Femur (tissue), 1 donor: ENCODE measurements at regions not wholly inside any gene's neighbourhood (a gene's known extent, or its start where the extent isn't known, plus 50 kb on each side); places are given as distances from the start of the nearest gene placed in this dataset.

Experiments used
- DNase-seq: peaks from one replicate; pipeline ENCODE4 v3.0.0-alpha.2; 2017

DNA sequence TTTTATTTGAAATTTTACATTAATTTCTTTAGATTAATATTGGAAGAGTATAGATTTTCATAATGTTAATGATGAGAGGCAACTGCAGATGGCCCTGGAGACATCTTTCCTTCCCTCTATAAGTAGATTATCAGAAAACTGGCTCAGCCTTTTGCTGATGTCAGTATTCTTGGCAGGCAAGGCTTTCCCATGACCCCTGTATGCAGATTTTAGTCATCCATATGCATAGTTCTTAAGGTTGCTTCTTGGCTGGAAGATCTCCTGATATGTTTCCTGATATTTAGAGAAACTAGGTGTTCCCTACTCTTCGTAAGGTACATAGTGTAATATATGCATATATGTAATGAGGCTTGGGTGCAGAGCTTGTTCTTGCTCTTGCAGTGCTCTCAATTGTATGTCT, 911.4 kb downstream of the EPHA3 start:
- no peak for DNase-seq

DNA sequence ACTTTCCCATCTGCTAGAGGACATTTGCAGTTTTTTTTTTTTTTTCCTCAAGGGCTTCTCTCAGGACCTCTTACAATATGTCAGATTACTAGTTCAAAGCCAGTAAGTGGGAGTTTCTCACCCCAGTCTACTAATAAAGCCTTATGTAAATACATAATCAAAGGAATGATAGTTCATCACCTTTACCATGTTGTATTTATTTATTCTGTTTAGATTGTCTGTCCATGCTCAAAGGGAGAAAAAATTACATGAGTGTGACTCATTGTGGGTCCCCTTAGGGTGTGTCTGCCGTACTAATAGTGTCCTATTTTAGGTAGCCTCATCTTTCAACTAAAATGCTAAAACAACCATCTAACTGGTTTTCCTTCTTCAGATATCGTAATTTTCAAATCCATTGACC, 917.6 kb downstream of the EPHA3 start:
- DNase-seq: no peak

DNA sequence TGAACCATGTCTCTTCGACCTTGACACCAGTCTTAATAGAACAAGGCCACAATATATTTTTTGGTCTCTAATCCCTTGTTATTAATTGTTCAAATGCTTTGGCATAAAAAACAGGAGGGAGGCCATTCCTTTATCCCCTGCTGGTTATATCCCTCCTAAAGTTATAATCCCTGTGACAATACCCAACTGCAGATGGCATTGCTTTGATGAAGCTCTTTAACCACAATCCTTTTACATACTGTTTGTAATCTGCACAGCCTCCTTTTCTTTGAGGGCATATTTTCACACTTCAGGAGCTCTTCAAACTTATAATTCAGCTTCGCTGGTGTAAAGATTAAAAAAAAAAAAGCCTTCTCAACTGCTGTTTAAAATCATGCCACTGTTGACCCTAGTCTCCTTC, 919.0 kb downstream of the EPHA3 start:
- no peak for DNase-seq

DNA sequence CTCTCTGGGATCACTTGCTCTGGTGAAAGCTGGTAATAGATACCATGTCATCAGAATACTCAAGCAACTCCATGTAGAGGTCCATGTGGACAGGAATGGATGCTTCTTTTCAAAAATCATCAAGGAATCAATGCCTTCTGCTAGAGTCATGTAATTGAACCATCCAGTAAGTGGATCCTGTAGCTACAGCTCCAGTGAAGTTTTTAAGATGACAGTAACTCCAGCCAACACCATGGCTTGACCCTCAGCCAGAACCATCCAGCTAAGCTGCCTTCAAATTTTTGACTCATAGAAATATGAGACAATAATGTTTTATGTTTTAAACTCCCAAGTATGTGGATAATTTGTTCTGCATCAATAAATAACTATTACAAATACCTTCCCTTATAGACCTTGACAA, 923.7 kb downstream of the EPHA3 start:
- DNase-seq: no peak

DNA sequence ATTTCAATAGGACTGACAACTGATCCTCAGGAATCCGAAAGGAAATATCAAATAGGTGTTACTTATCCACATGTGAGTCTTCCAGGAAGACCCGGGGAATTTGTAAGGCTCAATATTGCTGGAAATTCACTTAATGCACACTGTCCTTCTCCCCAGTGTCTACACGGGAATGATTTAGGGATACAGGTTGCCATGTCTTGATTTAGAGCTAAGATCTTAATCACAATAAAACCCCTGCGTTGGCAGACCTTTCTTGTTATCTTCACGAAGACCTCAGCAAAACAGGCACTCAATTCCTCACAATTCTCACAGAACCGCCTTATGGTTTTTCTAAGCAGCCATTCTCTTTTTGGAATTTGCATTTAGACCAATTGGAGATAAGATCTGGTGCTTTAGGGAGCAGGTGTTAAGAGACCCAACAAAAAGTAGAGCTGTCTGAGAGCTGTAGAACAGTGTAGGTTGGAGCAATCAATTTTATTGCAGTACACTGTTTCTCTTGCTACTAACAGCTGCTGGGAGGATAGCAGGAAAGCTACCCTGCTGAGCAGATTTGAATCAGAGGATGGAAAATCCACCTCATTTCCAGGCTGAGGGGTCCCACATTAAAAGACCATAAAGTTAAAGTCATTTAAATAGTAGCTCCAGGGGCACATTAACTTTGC, 925.7 kb downstream of the EPHA3 start:
- DNase-seq: no peak

DNA sequence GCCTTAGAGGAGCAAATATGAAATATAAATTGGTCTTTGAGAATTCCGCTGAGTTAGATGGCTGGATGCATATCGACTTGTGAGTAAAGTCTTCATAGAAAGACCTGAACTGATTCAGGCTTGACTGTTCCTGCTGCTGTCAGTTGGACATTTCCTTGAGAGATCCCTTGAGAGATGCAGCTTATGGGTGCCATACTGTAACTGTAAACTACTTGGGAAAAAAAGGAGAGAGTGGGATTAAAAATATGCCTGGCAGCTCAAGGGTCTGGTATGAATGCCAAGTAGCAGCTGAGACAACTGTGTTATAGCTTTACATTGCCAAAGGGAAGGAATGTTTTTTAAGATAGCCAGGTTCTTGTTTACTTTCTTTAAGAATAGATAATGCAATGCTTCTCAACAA, 926.6 kb downstream of the EPHA3 start:
- DNase-seq: no peak

DNA sequence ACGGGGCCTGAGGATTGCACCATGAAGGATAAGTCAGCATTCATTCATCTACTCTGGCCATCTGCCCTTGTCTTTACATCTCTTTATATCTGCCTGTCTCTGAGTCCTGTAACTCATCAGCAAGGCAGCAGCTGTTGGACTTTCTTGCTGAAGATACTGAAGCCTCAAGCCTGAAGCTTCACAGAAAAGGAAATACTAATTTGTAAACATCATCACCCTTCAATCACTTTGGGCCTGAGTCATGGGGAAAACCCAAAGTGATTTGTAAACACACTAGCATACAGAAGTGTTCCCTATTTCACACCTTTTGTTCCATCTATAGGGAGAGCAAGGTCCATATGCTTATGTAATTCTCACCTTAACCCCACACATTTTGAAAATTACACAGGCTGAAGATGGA, 928.2 kb downstream of the EPHA3 start:
- no peak for DNase-seq

DNA sequence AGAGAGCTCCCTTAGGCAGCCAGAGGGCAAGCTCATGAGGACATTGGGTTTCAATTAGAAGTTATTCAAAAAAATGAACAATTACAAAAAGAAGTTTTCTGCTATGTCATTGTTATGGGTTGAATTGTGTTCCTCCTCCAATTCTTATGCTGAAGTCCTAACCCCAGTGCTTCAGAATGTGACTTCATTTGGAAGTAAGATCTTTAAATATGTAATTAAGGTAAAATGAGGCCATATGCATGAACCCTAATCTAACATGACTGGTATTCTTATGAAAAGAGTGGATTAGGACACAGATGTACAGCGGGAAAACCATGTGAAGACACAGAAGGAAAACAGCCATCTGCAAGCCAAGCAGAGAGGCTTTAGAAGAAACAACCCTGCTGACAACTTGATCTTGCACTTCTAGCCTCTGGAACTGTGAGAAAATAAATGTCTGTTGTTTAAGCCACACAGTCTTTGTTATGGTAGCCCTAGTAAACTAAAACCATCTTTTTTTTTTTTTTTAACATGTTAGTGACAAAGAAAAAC, 929.6 kb downstream of the EPHA3 start:
- DNase-seq: no peak

DNA sequence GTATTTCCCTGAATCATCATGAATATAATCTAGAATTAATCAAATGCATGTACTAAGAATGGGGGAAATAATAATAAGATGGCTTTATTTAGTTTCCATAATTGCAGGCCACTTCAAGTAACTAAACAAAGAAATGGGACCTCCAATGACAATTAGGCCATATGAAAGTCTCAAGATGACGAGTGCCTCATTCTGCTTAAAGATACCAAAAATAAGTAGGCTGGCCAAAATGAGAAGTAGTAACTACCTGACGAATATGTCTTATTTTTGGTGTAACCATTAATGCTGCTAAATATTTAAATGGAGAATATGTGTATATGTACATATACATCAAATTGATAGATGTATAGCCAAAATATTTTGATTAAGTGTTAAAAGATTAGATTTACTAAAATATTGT, 932.6 kb downstream of the EPHA3 start:
- DNase-seq: no peak

DNA sequence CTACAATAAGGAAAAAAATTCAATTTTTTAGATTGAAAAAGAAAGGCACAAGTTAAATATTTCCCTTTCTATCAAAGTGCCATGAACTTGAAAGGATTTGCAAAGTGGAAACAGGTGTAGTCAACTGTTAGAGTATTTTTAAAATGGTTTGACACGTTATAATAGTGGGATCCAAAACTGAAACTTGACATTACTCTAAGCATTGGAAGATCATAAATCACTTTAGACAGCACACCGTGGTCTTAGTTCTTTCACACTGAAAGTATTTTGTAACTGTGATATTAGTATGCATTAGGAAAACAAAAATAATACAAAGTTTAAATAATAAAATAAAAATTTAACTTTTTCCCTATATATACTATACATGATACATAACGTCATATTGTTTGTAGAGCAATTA, 933.1 kb downstream of the EPHA3 start:
- no peak for DNase-seq

DNA sequence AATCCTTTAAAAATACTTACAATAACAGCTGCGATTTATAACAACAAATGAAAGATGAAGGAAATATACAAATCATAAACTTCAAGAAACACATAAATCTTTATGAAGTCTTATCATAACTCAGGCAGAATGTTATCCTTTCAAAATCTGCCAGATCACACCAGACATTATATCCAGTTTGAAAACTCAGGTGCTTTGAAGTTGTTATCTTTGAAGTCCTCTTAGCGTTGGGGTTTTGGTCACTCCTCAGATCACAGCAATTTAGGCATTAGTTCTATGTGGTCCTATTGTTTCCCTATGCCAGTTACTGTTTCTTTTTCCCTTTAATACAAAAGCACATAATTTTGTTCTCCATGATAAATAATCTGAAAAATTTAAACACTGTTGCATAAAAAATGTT, 934.6 kb downstream of the EPHA3 start:
- DNase-seq: no peak

DNA sequence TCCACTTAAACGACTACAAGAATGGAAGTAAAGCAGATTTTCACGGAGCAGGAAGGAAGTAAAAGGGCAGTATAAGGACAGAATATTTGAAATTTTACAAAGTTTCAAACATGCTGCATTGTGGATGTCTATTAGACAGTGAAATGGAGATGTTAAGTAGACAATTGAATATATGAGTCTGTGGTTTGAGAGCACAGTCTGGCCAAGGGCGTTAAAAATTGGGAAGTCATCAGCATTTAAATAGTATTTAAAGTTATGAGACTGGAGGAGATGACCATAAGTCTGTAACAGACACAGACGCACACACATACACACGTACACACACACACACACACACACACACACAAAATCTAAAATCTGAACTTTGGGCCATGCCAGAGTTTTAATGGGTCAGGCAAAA, 935.9 kb downstream of the EPHA3 start:
- no peak for DNase-seq

DNA sequence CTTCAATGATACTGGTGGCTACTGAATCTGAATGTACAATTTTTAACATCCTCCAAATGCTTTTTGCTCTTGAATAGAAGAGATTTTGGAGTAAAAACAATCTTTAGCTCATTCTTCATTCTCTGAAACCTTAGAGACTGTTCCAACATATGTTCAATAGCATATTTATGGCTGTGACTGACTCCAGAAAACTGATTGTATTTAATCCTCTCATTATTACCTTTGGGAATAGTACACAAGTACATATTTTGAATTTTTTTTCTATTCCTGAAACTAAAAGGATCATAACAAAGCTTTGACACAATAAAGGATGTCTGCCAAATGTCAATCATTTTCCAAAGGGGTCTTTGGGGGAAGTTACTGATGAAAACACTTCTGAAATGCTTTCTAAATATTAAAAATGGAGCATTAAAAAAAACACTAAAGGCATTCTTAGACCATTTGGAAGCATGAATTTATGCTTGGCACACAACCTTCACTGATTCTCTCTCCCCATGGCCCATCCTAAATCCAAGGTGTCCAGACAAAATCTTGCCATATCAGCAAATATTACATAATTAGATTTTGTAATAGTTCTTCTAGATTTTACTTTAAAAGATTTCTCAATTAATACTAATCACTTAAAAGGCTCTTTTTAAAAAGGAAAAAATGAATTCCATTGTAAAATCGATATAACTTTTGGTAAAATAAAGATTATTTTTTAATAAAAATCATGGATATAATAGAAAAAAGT, 936.8 kb downstream of the EPHA3 start:
- DNase-seq: no peak

DNA sequence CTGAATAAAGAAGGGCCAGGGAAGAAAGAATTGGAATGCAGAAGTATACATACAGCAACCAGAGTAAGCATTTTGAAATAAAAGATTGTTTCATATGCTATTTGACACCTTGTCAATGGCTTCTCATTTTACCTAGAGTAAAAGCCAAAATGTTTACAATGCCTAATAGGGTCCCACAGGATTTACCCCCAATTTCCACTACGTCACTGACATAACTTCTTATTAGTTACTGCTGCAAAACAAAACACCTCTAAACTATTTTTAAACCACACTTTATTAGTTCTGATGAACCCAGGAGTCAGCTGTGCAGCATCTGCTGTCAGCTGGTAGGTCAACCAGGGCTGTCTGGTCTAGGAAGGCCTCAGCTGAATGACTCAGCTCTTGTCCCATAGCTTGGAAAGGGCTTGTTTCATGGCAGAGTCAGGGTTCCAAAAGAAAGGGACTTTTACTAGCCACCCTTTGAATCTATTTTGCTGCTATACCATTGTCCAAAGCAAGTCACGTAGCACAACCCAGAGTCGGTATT, 945.1 kb downstream of the EPHA3 start:
- no peak for DNase-seq

DNA sequence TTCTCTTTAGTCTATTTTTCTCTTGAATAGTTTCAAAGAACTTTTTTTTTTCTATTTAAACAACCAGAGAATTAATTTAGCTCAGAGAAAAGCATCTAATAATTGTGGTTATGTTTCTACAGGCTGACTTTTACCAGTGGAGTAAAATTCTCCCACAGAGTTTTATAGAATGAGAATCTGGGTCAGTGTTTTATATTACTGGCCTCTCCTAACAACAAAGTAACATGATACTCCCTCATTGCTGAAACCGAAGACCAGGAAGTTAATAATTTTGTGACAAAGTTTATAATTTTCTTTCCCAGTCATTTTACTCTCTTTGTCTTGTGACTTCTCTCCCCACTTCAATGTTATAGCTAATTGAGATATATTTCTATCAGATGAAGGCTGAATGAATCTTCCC, 946.9 kb downstream of the EPHA3 start:
- no peak for DNase-seq

DNA sequence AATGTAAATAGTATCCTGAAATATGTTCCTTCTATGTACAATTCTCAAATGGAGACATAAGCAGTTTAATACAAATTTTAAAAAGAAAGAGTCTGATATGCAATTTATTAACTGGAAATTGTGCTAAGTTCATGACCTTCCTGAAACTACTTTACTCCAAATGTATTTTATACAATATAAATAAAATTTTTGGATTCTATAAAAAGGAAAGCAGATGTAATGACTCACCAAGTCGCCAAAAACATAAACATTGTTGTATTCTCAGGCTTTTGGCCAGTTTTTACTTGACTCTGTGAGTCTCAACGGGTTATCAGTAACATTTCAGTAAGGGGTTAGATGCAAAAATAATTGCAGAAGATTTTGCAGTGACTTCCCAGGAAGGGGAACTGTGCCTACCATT, 948.2 kb downstream of the EPHA3 start:
- DNase-seq: no peak

DNA sequence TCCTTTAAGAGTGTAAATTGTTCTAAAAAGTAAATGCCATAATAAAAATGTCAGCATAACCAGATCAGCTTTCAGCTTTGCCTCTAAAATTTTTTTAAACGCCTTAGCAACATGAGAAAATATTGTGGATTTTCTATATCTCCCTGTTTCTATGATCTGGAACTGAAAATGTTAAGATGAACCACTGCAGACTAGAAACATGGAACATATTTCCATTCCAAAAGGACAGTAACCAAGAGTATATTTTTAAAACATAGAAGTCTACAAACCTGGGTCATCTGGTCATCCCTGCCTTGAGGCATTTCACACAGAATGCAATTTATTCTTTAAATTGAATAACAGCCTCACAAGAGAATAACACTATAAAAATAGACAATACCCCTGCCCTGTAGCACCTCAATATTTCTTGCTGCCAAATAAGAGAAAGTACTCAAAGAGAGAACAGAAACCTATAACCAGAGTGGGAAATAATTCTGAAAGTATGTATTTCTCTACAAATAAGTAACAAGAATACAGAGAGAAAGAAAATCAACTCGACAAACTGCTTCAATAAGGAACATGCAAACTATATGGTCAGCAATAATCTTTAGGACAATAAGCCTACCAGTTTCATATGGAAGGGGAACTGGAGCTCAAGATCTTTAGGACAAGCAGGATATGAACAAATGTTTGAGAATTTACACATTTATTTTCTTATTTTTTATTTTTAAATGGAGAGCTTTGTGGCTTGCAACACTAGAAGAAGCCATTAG, 949.0 kb downstream of the EPHA3 start:
- DNase-seq: no peak

DNA sequence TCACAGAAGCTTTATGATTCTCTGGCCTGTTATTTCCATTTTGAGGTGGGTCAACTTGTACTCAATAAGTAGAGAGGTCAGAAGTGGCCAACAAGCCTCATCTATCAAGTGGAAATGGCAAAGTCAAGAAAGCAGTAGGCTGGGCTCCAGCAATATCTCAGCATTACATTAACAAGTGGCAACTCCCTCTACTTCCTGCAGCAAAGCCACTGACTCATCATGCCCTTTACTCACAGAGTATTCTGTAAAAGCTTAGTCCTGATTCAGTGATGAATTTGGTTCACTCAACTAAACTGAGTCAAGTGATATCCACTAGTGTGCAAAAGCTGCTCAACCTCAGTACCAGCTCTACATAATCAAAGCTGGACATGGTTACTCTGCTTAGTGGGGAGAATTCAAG, 954.6 kb downstream of the EPHA3 start:
- DNase-seq: no peak

DNA sequence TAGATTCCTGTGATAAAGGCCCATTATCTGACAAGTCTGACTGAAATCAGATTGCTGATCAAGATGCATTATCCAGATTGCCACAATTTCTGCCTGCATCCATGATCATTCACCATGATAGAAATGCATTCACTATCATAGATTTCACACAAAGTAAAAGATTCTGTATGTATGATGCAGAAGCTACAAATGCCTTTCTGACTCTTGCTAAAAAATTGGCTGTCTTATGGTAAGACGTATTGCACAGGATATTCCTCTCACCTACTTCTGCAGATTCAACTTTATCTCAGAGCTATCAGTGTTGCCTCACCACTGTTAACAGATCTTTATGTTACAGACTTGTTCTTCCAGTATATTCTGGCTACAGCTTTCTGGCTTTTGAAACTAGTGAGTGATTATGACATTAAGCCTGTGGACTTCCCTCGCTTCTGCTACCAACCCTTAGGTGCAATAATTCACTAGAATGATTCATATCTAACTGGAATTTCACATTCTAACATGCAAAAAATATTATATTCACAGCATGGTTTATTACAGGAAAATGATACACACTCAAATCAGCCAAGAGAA, 955.3 kb downstream of the EPHA3 start:
- DNase-seq: no peak

DNA sequence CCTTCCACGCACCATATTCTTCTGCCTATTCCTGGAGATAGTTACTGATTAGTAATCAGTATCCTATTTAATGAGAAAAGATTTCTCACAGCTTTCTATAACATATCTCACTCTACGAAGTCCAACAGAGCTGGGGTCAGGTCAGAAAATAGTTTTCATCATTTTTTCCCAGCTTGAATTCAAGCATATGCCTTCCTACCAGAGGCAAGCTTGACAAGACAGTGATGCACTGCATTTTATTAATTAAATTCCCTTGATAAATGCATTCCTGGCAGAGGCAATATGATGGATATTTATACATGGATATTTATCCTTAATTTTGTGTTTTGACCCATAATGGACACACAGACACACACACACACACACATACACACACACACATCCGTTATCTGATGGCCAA, 961.4 kb downstream of the EPHA3 start:
- DNase-seq: no peak

DNA sequence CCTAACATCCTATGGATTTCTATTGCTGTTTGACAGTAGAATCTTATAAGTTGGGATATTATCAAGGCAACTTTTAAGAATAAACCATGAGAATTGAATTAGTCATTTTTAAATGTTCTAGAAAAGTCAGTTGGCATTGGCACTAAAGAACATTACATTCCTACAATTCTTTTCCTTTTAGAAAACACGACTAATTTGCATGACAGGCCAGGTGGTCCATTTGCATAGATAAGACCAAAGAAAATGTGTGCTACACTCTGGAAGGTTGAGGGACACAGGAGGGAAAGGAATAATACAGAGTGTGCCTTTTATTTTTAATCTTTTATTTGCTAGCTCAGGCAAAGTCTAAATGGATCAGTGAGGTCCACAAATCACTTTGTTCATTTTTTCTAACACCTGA, 962.3 kb downstream of the EPHA3 start:
- DNase-seq: no peak

DNA sequence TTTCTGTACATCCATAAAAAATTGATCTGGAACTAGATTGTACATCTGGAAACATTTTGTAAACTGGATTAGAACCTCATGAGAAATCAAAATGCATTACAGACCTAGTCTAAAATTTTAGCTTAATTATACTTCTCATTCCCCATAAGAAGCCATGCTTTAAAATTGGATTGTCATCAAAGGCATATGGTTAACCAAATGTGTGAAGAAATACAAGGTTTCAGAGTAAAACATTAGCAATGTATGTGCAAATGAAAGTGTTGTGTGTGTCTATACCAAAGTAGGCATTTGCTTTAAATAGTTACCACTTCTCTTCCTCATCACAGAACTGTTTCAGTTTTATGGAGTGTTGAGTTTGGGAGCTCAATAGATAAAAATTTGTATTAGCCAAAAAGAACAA, 968.7 kb downstream of the EPHA3 start:
- no peak for DNase-seq

DNA sequence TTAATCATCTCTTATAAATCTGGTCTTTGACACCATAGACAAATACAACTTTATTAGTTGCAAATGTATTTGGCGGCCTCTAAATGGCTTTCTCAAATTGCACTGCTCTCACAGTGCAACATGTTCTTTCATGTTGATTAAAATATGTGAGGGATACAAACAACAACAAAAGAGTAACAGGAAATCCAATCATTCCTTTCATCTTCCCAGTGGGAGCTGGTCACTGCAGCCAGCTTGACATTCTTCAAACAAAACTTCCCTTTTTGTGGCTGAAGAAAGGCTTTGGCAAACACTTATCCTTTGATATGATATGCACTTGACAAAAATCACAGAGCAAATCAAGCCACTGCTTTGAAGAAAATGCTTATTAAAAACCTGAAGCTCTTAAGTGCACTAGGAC, 973.6 kb downstream of the EPHA3 start:
- no peak for DNase-seq
